DND-41 (cell line): ENCODE measurements at regions not wholly inside any gene's neighbourhood (a gene's known extent, or its start where the extent isn't known, plus 50 kb on each side); places are given as distances from the start of the nearest gene placed in this dataset.

Source experiments
- ATAC-seq: fragments of 200-7000 bp; cut with Tn5 transposase; 3 replicates; pipeline ENCODE4 v1.9.1; 2021; ENCODE audit warnings: low read depth; ENCODE audit not compliant: insufficient read depth
- DNase-seq: peaks from one replicate; pipeline ENCODE4 v3.0.0-alpha.2; 2020
- H2AFZ ChIP-seq: 2 replicates; pipeline ENCODE4 v1.6.0; 2012; ENCODE audit warnings: low read depth, low read length
- H3K27ac ChIP-seq: 2 replicates; pipeline ENCODE4 v1.5.1; 2012; ENCODE audit warnings: low read length, inconsistent platforms
- H3K27me3 ChIP-seq: fragments of 200-600 bp; sonication (generic); 2 replicates; pipeline ENCODE4 v1.6.0; 2012; ENCODE audit warnings: low read length, mild to moderate bottlenecking, inconsistent platforms; ENCODE audit not compliant: insufficient read depth, poor library complexity
- H3K36me3 ChIP-seq: 2 replicates; pipeline ENCODE4 v1.5.1; 2012; ENCODE audit warnings: low read length, inconsistent platforms; ENCODE audit not compliant: insufficient read depth
- H3K4me1 ChIP-seq: 2 replicates; pipeline ENCODE4 v1.5.1; 2012; ENCODE audit warnings: mild to moderate bottlenecking, low read length; ENCODE audit not compliant: insufficient read depth
- H3K4me2 ChIP-seq: 2 replicates; pipeline ENCODE4 v1.6.0; 2012; ENCODE audit warnings: mild to moderate bottlenecking, moderate library complexity, low read length, inconsistent platforms; ENCODE audit not compliant: insufficient read depth
- H3K4me3 ChIP-seq, 2 experiments: fragments of 200-600 bp in 1 of 2; shearing (Covaris generic) in 1 of 2; 2 replicates each; pipeline ENCODE4 v1.5.1; 2012 to 2016; ENCODE audit warnings: inconsistent platforms in 2 of 2, low read length in 2 of 2, mild to moderate bottlenecking in 2 of 2, low read depth in 1 of 2, moderate library complexity in 1 of 2
- H3K79me2 ChIP-seq: 2 replicates; pipeline ENCODE4 v1.6.0; 2012; ENCODE audit warnings: low read length, inconsistent platforms; ENCODE audit not compliant: insufficient read depth
- H3K9ac ChIP-seq: 2 replicates; pipeline ENCODE4 v1.6.0; 2012; ENCODE audit warnings: low read depth, mild to moderate bottlenecking, inconsistent platforms, low read length, moderate library complexity
- H3K9me3 ChIP-seq: 2 replicates; pipeline ENCODE4 v1.5.1; 2012; ENCODE audit warnings: low read length, moderate library complexity, mild to moderate bottlenecking, inconsistent platforms; ENCODE audit not compliant: insufficient read depth, severe bottlenecking
- H4K20me1 ChIP-seq: 2 replicates; pipeline ENCODE4 v1.6.0; 2012; ENCODE audit warnings: low read length; ENCODE audit not compliant: insufficient read depth
- EZH2 ChIP-seq: IDR thresholded peaks from 3 replicates; pipeline ENCODE4 v1.6.1; 2012; ENCODE audit warnings: borderline replicate concordance, low read depth, mild to moderate bottlenecking, moderate library complexity, low read length, inconsistent platforms; ENCODE audit not compliant: severe bottlenecking
- TF ChIP-seq, protein P1 (sequence below): IDR thresholded peaks from 2 replicates; pipeline ENCODE4 v1.5.1; 2012; ENCODE audit warnings: borderline replicate concordance, low read length, moderate library complexity, mild to moderate bottlenecking; ENCODE audit not compliant: poor library complexity, severe bottlenecking; ENCODE audit errors: extremely low read depth

DNA sequence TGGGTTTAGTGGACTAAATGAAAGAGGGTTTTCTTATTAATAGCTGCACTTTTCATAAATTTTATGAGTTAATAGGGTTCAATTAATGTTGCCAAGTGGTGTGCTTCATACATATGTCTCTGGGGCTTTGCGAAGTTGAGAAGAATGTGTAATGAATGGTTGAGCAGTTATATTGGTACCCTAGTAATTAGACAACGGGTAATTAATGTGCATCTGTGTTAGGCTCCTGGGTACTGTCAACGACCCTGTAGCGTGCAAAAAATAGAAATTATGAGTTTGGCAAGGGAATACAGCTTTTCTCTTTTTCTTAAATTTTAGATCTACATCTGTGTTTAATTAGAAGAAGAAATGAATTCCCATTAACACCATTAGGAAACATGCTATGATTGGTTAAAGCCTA, 1027.7 kb downstream of the ARAP2 start:
- no peak overlapping the region for H3K4me2 ChIP-seq
- H3K4me1 ChIP-seq: no peaks in the 10 kb centered on the region
- no peaks in the 10 kb centered on the region for H3K9me3 ChIP-seq
- no peaks in the 10 kb centered on the region for H3K27me3 ChIP-seq
- no peak overlapping the region for H3K27ac ChIP-seq
- DNase-seq (no peak), ATAC-seq (no peak)
- H3K79me2 ChIP-seq: no peaks in the 10 kb centered on the region
- no peaks in the 10 kb centered on the region for H3K36me3 ChIP-seq
- TF ChIP-seq, protein P1, sequence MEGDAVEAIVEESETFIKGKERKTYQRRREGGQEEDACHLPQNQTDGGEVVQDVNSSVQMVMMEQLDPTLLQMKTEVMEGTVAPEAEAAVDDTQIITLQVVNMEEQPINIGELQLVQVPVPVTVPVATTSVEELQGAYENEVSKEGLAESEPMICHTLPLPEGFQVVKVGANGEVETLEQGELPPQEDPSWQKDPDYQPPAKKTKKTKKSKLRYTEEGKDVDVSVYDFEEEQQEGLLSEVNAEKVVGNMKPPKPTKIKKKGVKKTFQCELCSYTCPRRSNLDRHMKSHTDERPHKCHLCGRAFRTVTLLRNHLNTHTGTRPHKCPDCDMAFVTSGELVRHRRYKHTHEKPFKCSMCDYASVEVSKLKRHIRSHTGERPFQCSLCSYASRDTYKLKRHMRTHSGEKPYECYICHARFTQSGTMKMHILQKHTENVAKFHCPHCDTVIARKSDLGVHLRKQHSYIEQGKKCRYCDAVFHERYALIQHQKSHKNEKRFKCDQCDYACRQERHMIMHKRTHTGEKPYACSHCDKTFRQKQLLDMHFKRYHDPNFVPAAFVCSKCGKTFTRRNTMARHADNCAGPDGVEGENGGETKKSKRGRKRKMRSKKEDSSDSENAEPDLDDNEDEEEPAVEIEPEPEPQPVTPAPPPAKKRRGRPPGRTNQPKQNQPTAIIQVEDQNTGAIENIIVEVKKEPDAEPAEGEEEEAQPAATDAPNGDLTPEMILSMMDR: no peak
- TF ChIP-seq EZH2: no peak
- H4K20me1 ChIP-seq: no peaks in the 10 kb centered on the region
- no peak overlapping the region for H2AFZ ChIP-seq
- no peak overlapping the region for H3K9ac ChIP-seq
- no peak overlapping the region for H3K4me3 ChIP-seq

DNA sequence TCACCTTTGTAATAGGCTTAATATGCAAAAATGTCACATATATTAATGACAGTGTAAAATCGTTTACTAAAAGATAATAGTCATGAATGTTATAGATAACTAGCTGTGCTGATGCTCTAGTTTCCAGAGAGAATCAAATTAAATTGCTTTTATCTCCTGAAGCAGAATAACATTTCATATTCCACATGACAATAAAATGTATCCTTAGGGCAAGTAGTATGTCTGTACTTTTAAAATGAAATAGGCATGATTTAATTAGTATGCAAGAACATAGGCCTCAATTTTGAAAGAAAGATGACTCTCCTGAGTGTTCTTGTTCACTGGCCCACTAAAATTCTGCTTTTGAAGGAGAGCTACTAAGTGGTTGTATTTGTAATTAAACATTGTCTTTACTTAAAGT, 1027.0 kb downstream of the ARAP2 start:
- no peak for DNase-seq
- Histone ChIP-seq H3K9me3 (no peaks in the 10 kb centered on the region), H3K4me2 (no peak overlapping the region), H3K9ac (no peak overlapping the region), H3K79me2 (no peaks in the 10 kb centered on the region), H3K4me1 (no peaks in the 10 kb centered on the region), H3K36me3 (no peaks in the 10 kb centered on the region), H3K27ac (no peak overlapping the region), H2AFZ (no peak overlapping the region), H3K4me3 (no peak overlapping the region), H3K27me3 (no peaks in the 10 kb centered on the region), H4K20me1 (no peaks in the 10 kb centered on the region)
- TF ChIP-seq EZH2: no peak
- TF ChIP-seq, protein P1: no peak
- ATAC-seq: no peak

DNA sequence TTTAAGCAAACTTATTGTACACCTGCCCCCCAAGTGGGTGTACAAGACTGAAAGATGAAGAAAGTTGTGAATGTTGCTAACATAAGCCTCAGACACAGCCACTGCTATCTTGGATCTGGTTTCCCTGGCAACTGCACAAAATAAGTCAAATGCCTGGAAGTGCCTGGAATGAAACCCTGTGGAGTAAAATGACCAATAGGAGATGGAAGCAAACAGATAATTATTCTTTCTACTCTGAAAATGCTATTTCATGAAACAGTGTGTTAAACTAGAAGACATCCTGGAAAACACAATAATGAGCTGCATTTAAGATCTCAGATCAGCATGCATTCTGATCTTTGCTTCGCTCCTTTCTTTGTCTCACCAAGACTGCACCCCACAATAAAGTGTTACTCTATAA, 1016.0 kb downstream of the ARAP2 start:
- Histone ChIP-seq H3K9ac (no peak overlapping the region), H3K27ac (no peak overlapping the region), H3K9me3 (no peaks in the 10 kb centered on the region), H3K36me3 (no peaks in the 10 kb centered on the region), H2AFZ (no peak overlapping the region), H4K20me1 (no peaks in the 10 kb centered on the region), H3K4me3 (no peak overlapping the region), H3K4me1 (no peaks in the 10 kb centered on the region), H3K4me2 (no peak overlapping the region), H3K79me2 (no peaks in the 10 kb centered on the region), H3K27me3 (no peaks in the 10 kb centered on the region)
- DNase-seq (no peak), ATAC-seq (no peak)
- TF ChIP-seq EZH2: no peak
- TF ChIP-seq, protein P1: no peak

DNA sequence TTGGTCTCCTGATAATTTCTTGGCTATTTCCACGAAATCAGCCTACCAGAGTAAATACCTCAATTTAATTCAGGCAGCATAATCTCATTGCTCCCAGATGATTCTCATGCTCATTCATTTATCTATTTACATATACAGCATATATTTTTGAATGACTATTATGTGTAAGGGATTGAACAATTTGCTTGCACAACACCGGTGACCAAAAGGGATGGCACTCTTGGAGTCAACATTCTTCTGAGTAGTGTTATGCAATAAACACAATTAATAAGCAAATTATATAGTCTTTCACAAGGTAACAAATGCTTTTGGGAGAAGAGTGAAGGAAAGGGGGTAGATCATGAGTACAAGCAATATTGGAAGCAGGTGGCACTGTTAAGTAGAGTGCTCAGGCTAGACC, 1015.3 kb downstream of the ARAP2 start:
- H4K20me1 ChIP-seq: no peaks in the 10 kb centered on the region
- H3K9me3 ChIP-seq: no peaks in the 10 kb centered on the region
- DNase-seq (no peak), ATAC-seq (no peak)
- H3K27me3 ChIP-seq: no peaks in the 10 kb centered on the region
- TF ChIP-seq, protein P1: no peak
- TF ChIP-seq EZH2: no peak
- no peak overlapping the region for H3K9ac ChIP-seq
- no peaks in the 10 kb centered on the region for H3K4me1 ChIP-seq
- no peak overlapping the region for H3K27ac ChIP-seq
- H2AFZ ChIP-seq: no peak overlapping the region
- H3K79me2 ChIP-seq: no peaks in the 10 kb centered on the region
- H3K4me2 ChIP-seq: no peak overlapping the region
- no peak overlapping the region for H3K4me3 ChIP-seq
- H3K36me3 ChIP-seq: no peaks in the 10 kb centered on the region
